CD14-positive monocyte (primary cell): ENCODE measurements at regions not wholly inside any gene's neighbourhood (a gene's known extent, or its start where the extent isn't known, plus 50 kb on each side); places are given as distances from the start of the nearest gene placed in this dataset.
"Not testable (repeated sequence)": the region's sequence is repeated elsewhere in the genome, so short reads cannot be mapped to it uniquely, and the experiment has no call there.

ENCODE experiments used
- DNase-seq, 3 donors: peaks; one replicate each; pipeline ENCODE4 v3.0.0-alpha.2; 2011 to 2022
- H2AFZ ChIP-seq: 2 replicates; pipeline ENCODE4 v1.6.0; 2012; ENCODE audit warnings: mild to moderate bottlenecking, low read depth, low read length, inconsistent platforms; ENCODE audit not compliant: insufficient read depth, poor library complexity, severe bottlenecking
- H3K27ac ChIP-seq, 2 donors: 1 replicate in 1 of 2; 2 replicates in 1 of 2; pipeline ENCODE4 v1.5.1; 2012 to 2013; ENCODE audit warnings: low read length in 2 of 2, control low read depth in 1 of 2, inconsistent platforms in 1 of 2, low read depth in 1 of 2, mild to moderate bottlenecking in 1 of 2
- H3K27me3 ChIP-seq, 2 donors: one replicate each; pipeline versions ENCODE4 v1.6.0 to v1.6.1; 2011 to 2013; ENCODE audit warnings: low read length in 2 of 2; ENCODE audit not compliant: control insufficient read depth in 2 of 2, insufficient read depth in 2 of 2
- H3K36me3 ChIP-seq, 2 donors: replicated peaks in 1 of 2; 1 replicate in 1 of 2; 2 replicates in 1 of 2; pipeline versions ENCODE4 v1.5.1 to v1.6.1; 2012 to 2013; ENCODE audit warnings: low read length in 2 of 2, control low read depth in 1 of 2, inconsistent platforms in 1 of 2, mild to moderate bottlenecking in 1 of 2; ENCODE audit not compliant: insufficient read depth in 2 of 2, control insufficient read depth in 1 of 2
- H3K4me1 ChIP-seq, 2 donors: 1 replicate in 1 of 2; 2 replicates in 1 of 2; pipeline versions ENCODE4 v1.5.1 to v1.6.1; 2012 to 2013; ENCODE audit warnings: low read length in 2 of 2, control low read depth in 1 of 2, inconsistent platforms in 1 of 2, mild to moderate bottlenecking in 1 of 2, moderate library complexity in 1 of 2; ENCODE audit not compliant: insufficient read depth in 2 of 2, control insufficient read depth in 1 of 2
- H3K4me2 ChIP-seq: replicated peaks from 2 replicates; pipeline ENCODE3; 2012; ENCODE audit warnings: low read length, moderate library complexity, mild to moderate bottlenecking; ENCODE audit not compliant: poor library complexity, severe bottlenecking; ENCODE audit errors: extremely low read depth
- H3K4me3 ChIP-seq, 3 experiments: fragments of 200-600 bp in 1 of 3; sonication (generic) in 1 of 3; replicated peaks in 1 of 3; 1 replicate in 2 of 3; 2 replicates in 1 of 3; pipeline ENCODE4 v1.5.1; 2011 to 2013; ENCODE audit warnings: low read length in 3 of 3, mild to moderate bottlenecking in 3 of 3, control low read depth in 2 of 3, low read depth in 2 of 3, inconsistent platforms in 1 of 3, moderate library complexity in 1 of 3
- H3K79me2 ChIP-seq: 2 replicates; pipeline ENCODE4 v1.6.0; 2012; ENCODE audit warnings: mild to moderate bottlenecking, control low read depth, inconsistent platforms, low read length, moderate library complexity; ENCODE audit not compliant: insufficient read depth
- H3K9ac ChIP-seq: 2 replicates; pipeline ENCODE4 v1.6.0; 2017; ENCODE audit warnings: low read length, mild to moderate bottlenecking; ENCODE audit not compliant: insufficient read depth, poor library complexity, severe bottlenecking
- H3K9me3 ChIP-seq, 2 donors: replicated peaks in 1 of 2; 1 replicate in 1 of 2; 2 replicates in 1 of 2; pipeline versions ENCODE4 v1.5.1 to v1.6.1; 2012 to 2013; ENCODE audit warnings: low read length in 2 of 2, control low read depth in 1 of 2; ENCODE audit not compliant: control insufficient read depth in 1 of 2, insufficient read depth in 1 of 2
- H4K20me1 ChIP-seq: 2 replicates; pipeline ENCODE4 v1.6.0; 2012; ENCODE audit warnings: mild to moderate bottlenecking, low read length, control low read depth, moderate library complexity; ENCODE audit not compliant: insufficient read depth
- H3K27ac Mint-ChIP-seq, 7 donors: one replicate each; pipeline ENCODE4 v1.8.0; 2020; ENCODE audit warnings: mild to moderate bottlenecking in 7 of 7, mixed read lengths in 7 of 7, moderate library complexity in 6 of 7, inconsistent platforms in 2 of 7
- H3K27me3 Mint-ChIP-seq, 3 donors: one replicate each; pipeline ENCODE4 v1.8.0; 2021 to 2022; ENCODE audit warnings: low read depth in 3 of 3, mild to moderate bottlenecking in 3 of 3, mixed read lengths in 3 of 3, moderate library complexity in 3 of 3, inconsistent platforms in 1 of 3
- H3K36me3 Mint-ChIP-seq, 2 donors: one replicate each; pipeline ENCODE4 v1.8.0; 2020; ENCODE audit warnings: mixed read lengths in 2 of 2, inconsistent platforms in 1 of 2, mild to moderate bottlenecking in 1 of 2
- H3K4me1 Mint-ChIP-seq: one replicate; pipeline ENCODE4 v1.8.0; 2020; ENCODE audit warnings: mild to moderate bottlenecking, mixed read lengths
- H3K4me3 Mint-ChIP-seq, 2 donors: one replicate each; pipeline ENCODE4 v1.8.0; 2020; ENCODE audit warnings: mild to moderate bottlenecking in 2 of 2, mixed read lengths in 2 of 2, moderate library complexity in 1 of 2
- H3K9me3 Mint-ChIP-seq, 7 donors: one replicate each; pipeline ENCODE4 v1.8.0; 2020 to 2022; ENCODE audit warnings: mixed read lengths in 7 of 7, mild to moderate bottlenecking in 6 of 7, moderate library complexity in 6 of 7, inconsistent platforms in 2 of 7
- WGBS: methylation state at CpG from one replicate; pipeline ENCODE4 v1.1.5; 2013; ENCODE audit warnings: missing lambda C conversion rate; ENCODE audit not compliant: insufficient coverage; 5-methylcytosine and 5-hydroxymethylcytosine counted together
- intact Hi-C, 2 donors: fragments of 100-400 bp; cut with micrococcal nuclease; formaldehyde crosslinking; loops; one replicate each; pipeline versions ENCODE4 v1.15.0 to v1.15.1; 2023
- TF ChIP-seq, protein P1 (sequence below): fragments of 200-600 bp; IDR thresholded peaks from one replicate; pipeline ENCODE4 v1.8.0; 2022; ENCODE audit warnings: antibody characterized with exemption, mild to moderate bottlenecking

DNA sequence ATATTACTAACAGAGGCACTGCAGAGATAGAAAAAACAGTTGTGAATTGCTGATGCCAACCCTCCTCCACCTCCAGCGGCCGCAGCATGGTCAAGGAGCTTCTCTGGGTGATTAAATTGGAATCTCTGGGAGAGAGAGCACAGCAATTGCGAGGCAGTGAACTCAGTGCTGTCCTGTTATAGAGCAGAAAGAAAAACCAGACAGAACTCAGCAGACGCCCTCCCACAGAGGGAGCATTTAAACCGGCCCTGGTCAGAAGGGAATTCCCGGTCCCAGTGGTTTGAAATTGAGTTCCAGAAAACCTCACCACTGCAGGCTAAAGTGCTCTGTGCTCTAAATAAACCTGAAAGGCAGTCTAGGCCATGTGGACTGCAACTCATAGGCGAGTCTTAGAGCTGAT, 175.4 kb downstream of the SQOR start:
- intact Hi-C loops: no loop called here
- Histone ChIP-seq H2AFZ (no peak overlapping the region), H3K36me3 (no peaks in the 10 kb centered on the region), H3K9ac (no peak overlapping the region), H3K27me3 (no peaks in the 10 kb centered on the region), H3K9me3 (peaks cover 3 to 13% of the 10 kb centered on the region in 2 donors), H4K20me1 (no peaks in the 10 kb centered on the region), H3K79me2 (no peaks in the 10 kb centered on the region), H3K27ac (no peak overlapping the region), H3K4me1 (no peaks in the 10 kb centered on the region), H3K4me2 (no peak overlapping the region), H3K4me3 (no peak overlapping the region)
- TF ChIP-seq, protein P1, sequence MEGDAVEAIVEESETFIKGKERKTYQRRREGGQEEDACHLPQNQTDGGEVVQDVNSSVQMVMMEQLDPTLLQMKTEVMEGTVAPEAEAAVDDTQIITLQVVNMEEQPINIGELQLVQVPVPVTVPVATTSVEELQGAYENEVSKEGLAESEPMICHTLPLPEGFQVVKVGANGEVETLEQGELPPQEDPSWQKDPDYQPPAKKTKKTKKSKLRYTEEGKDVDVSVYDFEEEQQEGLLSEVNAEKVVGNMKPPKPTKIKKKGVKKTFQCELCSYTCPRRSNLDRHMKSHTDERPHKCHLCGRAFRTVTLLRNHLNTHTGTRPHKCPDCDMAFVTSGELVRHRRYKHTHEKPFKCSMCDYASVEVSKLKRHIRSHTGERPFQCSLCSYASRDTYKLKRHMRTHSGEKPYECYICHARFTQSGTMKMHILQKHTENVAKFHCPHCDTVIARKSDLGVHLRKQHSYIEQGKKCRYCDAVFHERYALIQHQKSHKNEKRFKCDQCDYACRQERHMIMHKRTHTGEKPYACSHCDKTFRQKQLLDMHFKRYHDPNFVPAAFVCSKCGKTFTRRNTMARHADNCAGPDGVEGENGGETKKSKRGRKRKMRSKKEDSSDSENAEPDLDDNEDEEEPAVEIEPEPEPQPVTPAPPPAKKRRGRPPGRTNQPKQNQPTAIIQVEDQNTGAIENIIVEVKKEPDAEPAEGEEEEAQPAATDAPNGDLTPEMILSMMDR: no peak
- H3K36me3 Mint-ChIP-seq: no peaks in the 10 kb centered on the region
- no peak for DNase-seq
- H3K9me3 Mint-ChIP-seq: peaks cover 6 to 18% (median 14%) of the 10 kb centered on the region in 7 donors
- H3K4me3 Mint-ChIP-seq: no peak overlapping the region
- WGBS: 94% methylated on average over 4 of the region's 7 CpGs
- peaks cover 0 to 3% (median 0%) of the 10 kb centered on the region in 3 donors for H3K27me3 Mint-ChIP-seq
- H3K4me1 Mint-ChIP-seq: no peaks in the 10 kb centered on the region
- H3K27ac Mint-ChIP-seq: no peak overlapping the region

DNA sequence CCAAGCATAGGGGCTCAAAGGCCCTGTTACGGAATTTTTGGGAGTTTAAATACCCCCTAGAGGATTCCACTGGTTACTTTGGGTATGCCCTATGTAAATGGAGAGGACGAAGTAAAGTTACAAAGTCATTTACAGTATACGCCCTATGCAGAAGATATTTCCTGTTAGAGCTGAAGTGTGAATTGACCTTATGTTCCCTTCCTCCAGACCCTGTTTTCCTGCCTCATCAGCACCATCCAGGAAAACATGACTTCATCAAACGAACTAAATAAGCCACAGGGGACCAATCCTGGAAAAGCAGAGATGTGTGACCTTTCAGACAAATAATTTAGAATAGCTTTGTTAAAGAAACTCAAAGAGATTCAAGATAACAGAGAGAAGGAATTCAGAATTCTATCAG, 177.4 kb downstream of the SQOR start:
- Mint-ChIP-seq H3K27ac (no peak overlapping the region), H3K27me3 (peaks cover 0 to 3% (median 0%) of the 10 kb centered on the region in 3 donors), H3K4me3 (no peak overlapping the region), H3K4me1 (no peaks in the 10 kb centered on the region), H3K36me3 (no peaks in the 10 kb centered on the region), H3K9me3 (peaks cover 11 to 25% (median 18%) of the 10 kb centered on the region in 7 donors)
- intact Hi-C loops: no loop called here
- no CpG with 5 or more reads among the region's 4 CpGs for WGBS
- TF ChIP-seq, protein P1: no peak
- Histone ChIP-seq H3K9ac (no peak overlapping the region), H3K4me3 (no peak overlapping the region), H3K4me2 (no peak overlapping the region), H3K79me2 (no peaks in the 10 kb centered on the region), H2AFZ (no peak overlapping the region), H3K9me3 (peaks cover 9 to 13% of the 10 kb centered on the region in 2 donors), H3K27me3 (no peaks in the 10 kb centered on the region), H3K4me1 (no peaks in the 10 kb centered on the region), H3K36me3 (no peaks in the 10 kb centered on the region), H4K20me1 (no peaks in the 10 kb centered on the region), H3K27ac (no peak overlapping the region)
- DNase-seq: no peak

DNA sequence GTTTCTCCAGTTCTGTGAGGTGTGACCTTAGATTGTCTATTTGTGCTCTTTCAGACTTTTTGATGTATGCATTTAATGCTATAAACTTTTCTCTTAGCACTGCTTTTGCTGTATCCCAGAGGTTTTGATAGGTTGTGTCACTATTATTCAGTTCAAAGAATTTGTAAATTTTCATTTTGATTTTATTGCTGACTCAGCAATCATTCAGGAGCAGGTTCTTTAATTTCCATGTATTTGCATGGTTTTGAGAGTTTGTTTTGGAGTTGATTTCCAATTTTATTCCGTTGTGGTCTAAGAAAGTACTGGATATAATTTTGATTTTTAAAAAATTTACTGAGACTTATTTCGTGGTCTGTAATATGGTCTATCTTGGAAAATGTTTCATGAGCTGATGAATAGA, 182.7 kb downstream of the SQOR start:
- intact Hi-C loops, H3K79me2 ChIP-seq, H3K9ac ChIP-seq, H3K36me3 Mint-ChIP-seq, H3K27me3 ChIP-seq, H3K4me2 ChIP-seq, H3K27ac ChIP-seq, H3K27me3 Mint-ChIP-seq, H3K4me1 Mint-ChIP-seq, H2AFZ ChIP-seq, H3K36me3 ChIP-seq, H3K4me1 ChIP-seq, DNase-seq, H3K4me3 Mint-ChIP-seq, H4K20me1 ChIP-seq, H3K4me3 ChIP-seq, H3K27ac Mint-ChIP-seq: not testable (repeated sequence)
- peaks cover 9 to 17% of the 10 kb centered on the region in 2 donors for H3K9me3 ChIP-seq
- 90% methylated on average over 2 of the region's 2 CpGs for WGBS
- H3K9me3 Mint-ChIP-seq: peaks cover 10 to 32% (median 20%) of the 10 kb centered on the region in 7 donors
